HL-60 (cell line): ENCODE measurements at regions not wholly inside any gene's neighbourhood (a gene's known extent, or its start where the extent isn't known, plus 50 kb on each side); places are given as distances from the start of the nearest gene placed in this dataset.

Experiments
- DNase-seq, 2 experiments: peaks; one replicate each; pipeline ENCODE4 v3.0.0-alpha.2; 2010 to 2020; ENCODE audit warnings: low read depth in 1 of 2, low spot score in 1 of 2
- H3K27ac ChIP-seq: fragments of 250-450 bp; sonication (Bioruptor Pico); replicated peaks from 2 replicates; pipeline ENCODE4 v1.5.1; 2020; ENCODE audit warnings: mild to moderate bottlenecking, moderate library complexity
- H3K27me3 ChIP-seq: fragments of 250-450 bp; sonication (Bioruptor Pico); 2 replicates; pipeline ENCODE4 v1.5.1; 2021; ENCODE audit warnings: mild to moderate bottlenecking, moderate library complexity; ENCODE audit not compliant: insufficient read depth, poor library complexity, severe bottlenecking
- H3K4me3 ChIP-seq: replicated peaks from 2 replicates; pipeline ENCODE4 v1.5.1; 2011; ENCODE audit warnings: mild to moderate bottlenecking, control low read depth, low read length; ENCODE audit not compliant: insufficient read depth
- CTCF ChIP-seq: IDR thresholded peaks from one replicate; pipeline ENCODE4 v1.5.1; 2011; ENCODE audit warnings: low read length, control low read depth, inconsistent platforms; ENCODE audit not compliant: insufficient read depth
- GABPA ChIP-seq: IDR thresholded peaks from 2 replicates; pipeline ENCODE4 v1.6.1; 2012; ENCODE audit warnings: low read depth
- POLR2AphosphoS5 ChIP-seq: IDR thresholded peaks from 2 replicates; pipeline ENCODE4 v1.6.1; 2012; ENCODE audit warnings: low read depth
- REST ChIP-seq: IDR thresholded peaks from 2 replicates; pipeline ENCODE4 v1.6.1; 2012; ENCODE audit warnings: low read depth; ENCODE audit not compliant: insufficient replicate concordance
- SPI1 ChIP-seq: IDR thresholded peaks from 2 replicates; pipeline ENCODE4 v1.6.1; 2012; ENCODE audit warnings: low read depth, mild to moderate bottlenecking, borderline replicate concordance

GRCh38 chr5:179486596-179487051, 63.7 kb upstream of the RUFY1 start:
- no peaks in the 10 kb centered on the region for H3K27me3 ChIP-seq
- DNase-seq = no peak
- TF ChIP-seq REST (no peak), POLR2AphosphoS5 (no peak), SPI1 (no peak), GABPA (no peak), CTCF (no peak)
- H3K4me3 ChIP-seq = no peak overlapping the region
- H3K27ac ChIP-seq = no peak overlapping the region

- TF ChIP-seq CTCF (no peak), GABPA (no peak), SPI1 (no peak), REST (no peak), POLR2AphosphoS5 (no peak)
- Histone ChIP-seq H3K4me3 (no peak overlapping the region), H3K27ac (no peak overlapping the region), H3K27me3 (no peaks in the 10 kb centered on the region)
- no peak for DNase-seq
Measured at GRCh38 chr5:179485845-179486575, 64.3 kb upstream of the RUFY1 start.

- Histone ChIP-seq H3K4me3 (no peak overlapping the region), H3K27ac (no peak overlapping the region), H3K27me3 (no peaks in the 10 kb centered on the region)
- DNase-seq = no peak
- no peak for TF ChIP-seq GABPA
- TF ChIP-seq SPI1 = no peak
- TF ChIP-seq REST = no peak
- TF ChIP-seq CTCF = no peak
- no peak for TF ChIP-seq POLR2AphosphoS5
Measured at GRCh38 chr5:179484761-179485160, 65.6 kb upstream of the RUFY1 start.
